ENCODE measurements at regions not wholly inside any gene's neighbourhood (a gene's known extent, or its start where the extent isn't known, plus 50 kb on each side); places are given as distances from the start of the nearest gene placed in this dataset.

GRCh38 chr5:66426259-66427138 is 169.7 kb upstream of the MAST4 start:
- TF ChIP-seq ZNF274 (IDR thresholded peaks at IDR 0.05; ENCODE audit: low read depth, low read length) (no peak), POLR2A (IDR thresholded peaks at IDR 0.05; ENCODE audit: borderline replicate concordance, extremely low read depth, insufficient read depth, insufficient read length) (no peak), EZH2 (IDR thresholded peaks at IDR 0.05) (no peak), ELF1 (IDR thresholded peaks at IDR 0.05; ENCODE audit: borderline replicate concordance, low read depth) (no peak), EGR1 (IDR thresholded peaks at IDR 0.05; ENCODE audit: low read depth) (no peak), TCF7L2 (IDR thresholded peaks at IDR 0.05; ENCODE audit: borderline replicate concordance, extremely low read depth, insufficient read depth, insufficient read length) (no peak), POLR2AphosphoS5 (IDR thresholded peaks at IDR 0.05; ENCODE audit: low read depth, low read length) (no peak)
- TF ChIP-seq, protein P1, sequence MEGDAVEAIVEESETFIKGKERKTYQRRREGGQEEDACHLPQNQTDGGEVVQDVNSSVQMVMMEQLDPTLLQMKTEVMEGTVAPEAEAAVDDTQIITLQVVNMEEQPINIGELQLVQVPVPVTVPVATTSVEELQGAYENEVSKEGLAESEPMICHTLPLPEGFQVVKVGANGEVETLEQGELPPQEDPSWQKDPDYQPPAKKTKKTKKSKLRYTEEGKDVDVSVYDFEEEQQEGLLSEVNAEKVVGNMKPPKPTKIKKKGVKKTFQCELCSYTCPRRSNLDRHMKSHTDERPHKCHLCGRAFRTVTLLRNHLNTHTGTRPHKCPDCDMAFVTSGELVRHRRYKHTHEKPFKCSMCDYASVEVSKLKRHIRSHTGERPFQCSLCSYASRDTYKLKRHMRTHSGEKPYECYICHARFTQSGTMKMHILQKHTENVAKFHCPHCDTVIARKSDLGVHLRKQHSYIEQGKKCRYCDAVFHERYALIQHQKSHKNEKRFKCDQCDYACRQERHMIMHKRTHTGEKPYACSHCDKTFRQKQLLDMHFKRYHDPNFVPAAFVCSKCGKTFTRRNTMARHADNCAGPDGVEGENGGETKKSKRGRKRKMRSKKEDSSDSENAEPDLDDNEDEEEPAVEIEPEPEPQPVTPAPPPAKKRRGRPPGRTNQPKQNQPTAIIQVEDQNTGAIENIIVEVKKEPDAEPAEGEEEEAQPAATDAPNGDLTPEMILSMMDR (IDR thresholded peaks at IDR 0.05 in 2 of 3, conservative IDR thresholded peaks at IDR 0.05 in 1 of 3; ENCODE audit: borderline replicate concordance in 1 of 3, insufficient read depth in 1 of 3, low read depth in 2 of 3, low read length in 2 of 3), result no peak
